Erythroblast (primary cell): ENCODE measurements at regions not wholly inside any gene's neighbourhood (a gene's known extent, or its start where the extent isn't known, plus 50 kb on each side); places are given as distances from the start of the nearest gene placed in this dataset.

ENCODE experiments used
- GATA1 ChIP-seq: IDR thresholded peaks from 2 replicates; pipeline ENCODE4 v1.6.1; 2011; ENCODE audit warnings: low read depth, mild to moderate bottlenecking, control low read depth, low read length, moderate library complexity
- POLR2A ChIP-seq: IDR thresholded peaks from 2 replicates; pipeline ENCODE4 v1.6.1; 2011; ENCODE audit warnings: mild to moderate bottlenecking, low read length

DNA sequence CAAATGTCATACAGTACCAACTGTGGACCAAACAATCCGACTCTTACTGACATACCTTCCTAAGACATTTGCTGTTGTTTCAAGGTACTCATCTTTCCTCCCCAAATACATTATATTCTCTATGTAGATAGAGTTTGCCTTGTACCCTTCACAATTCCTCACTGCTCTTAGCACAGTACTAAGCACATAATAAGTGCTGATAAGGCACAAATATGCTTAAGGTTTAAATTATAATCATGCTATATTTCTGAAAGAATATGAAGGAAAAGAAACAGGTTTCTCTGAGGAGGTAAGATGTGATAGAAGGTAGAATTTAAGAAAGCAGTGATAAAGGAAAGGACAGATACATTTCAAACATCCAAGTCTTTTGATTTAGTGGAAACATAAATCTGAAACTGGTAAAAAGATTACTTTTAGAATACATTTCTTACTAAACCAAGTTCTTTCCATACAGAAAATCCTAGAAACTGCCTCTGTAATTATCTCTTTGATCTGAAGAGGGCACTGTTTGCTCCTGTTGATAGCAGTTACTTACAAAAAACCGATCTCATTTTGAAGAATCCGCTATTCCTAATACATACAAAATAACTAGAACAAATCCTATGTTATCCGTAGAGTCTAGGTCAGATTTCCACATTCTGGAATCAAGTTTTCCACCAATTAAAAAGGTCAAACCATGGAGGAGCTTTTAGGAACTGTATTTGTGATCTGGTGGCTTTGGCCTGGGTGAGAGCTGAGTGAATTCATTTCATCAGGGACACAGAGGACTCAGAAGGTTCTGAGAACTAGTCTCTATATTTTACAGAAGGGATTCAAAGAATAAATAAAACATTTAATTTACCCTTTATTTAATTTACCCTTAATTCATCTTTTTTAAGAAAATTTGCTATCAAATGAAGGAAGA, 311.9 kb downstream of the DAD1 start:
- TF ChIP-seq POLR2A (no peak), GATA1 (no peak)
